ENCODE measurements at regions not wholly inside any gene's neighbourhood (a gene's known extent, or its start where the extent isn't known, plus 50 kb on each side); places are given as distances from the start of the nearest gene placed in this dataset.

DNA sequence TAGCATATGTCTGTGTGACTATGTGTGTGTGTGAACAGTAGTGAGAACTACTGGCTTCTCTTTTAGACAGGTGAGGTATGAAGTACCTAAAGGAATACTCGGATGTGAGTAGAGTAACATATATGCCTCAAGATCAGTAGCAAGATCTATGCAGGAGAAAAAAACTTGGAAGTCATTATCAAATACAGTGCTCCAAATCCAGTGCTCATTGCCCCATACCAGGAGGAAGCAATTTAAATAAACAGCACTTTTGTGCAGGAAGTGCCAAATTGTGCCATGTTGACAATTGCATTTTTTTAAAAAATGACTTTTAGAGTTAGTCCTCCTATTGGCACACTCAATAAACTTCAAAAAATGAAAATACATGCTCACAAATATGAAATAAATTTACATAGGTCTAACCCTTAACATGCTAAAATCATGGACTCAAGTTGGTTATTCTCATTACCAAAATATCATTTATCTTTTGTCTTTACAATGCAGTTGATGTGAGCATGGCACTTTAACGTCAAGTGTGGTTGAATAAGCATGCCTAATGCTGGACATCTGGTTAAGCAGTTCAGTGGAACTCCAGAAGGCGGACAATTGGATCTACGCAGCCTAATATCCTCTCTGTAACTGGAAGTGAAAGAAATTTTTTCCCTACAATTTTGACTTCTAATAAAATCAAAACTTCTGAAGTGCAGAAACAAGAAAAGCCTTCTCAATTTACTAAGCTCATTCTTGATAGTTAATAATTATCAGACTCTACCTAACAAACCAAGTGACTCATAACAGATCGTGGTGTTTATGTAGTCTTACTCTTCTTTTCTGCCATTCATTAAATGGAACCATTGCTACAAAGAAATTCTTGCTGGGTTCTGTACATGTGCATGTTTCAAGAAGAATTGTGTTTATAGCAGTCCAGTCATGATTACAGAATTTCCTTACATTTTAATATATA is 195.2 kb downstream of the MDFIC start:
- no peak for DNase-seq

DNA sequence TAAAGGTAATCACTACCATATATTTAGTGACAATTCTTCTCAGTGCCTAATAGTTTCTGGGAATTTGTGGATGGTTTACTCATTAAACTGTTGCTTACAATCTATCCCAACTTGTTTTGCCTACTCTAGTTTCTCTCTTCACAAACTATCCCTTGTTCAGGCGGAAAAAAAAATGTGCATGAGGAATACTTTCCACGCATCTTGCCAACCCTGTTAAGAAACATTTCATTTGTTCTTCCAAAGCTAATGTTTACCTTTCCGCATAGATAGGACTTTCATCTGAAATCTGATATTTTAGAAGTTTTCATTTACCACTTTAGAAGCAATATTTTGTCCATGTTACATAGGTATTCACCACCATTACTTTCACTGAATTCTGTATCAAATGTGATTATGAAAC is 191.9 kb downstream of the MDFIC start:
- no peak for DNase-seq

DNA sequence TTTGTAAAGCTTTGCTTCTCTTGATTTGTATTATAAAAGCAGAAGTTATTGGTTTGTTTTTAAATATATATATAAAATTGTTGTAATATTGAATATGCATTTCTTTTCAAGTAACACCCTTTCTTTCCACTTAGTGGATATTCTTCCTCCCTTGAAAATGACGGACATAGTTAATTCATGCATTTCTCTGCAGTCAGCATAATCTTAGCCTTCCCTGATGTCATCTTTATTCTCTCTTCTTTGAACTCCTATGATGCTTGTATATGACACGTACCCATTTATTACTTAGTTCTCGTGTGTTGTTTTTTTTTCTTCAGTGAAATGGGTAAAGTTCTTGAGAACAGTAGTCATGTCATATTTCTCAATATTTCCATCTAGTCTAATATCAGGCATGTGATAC is 191.2 kb downstream of the MDFIC start:
- DNase-seq = no peak

DNA sequence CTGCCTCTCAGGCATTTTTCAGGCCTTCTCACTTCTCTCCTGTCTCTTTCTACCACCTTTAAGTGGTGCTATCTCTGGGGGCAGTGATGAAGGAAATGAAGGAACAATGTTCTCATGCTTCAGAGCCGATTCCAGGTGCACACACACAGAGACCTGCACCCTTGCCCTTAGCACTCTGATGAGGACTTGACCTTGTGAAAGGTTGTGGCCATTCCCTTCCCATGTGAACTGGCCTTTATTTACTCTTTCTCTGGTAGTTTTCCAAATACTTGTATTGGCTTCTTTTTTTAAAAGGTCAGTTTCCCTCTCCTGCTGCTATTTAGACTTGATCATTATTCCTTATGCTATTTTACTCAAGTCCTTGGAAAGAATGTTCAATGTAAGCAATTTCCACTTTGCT is 188.6 kb downstream of the MDFIC start:
- DNase-seq = no peak

DNA sequence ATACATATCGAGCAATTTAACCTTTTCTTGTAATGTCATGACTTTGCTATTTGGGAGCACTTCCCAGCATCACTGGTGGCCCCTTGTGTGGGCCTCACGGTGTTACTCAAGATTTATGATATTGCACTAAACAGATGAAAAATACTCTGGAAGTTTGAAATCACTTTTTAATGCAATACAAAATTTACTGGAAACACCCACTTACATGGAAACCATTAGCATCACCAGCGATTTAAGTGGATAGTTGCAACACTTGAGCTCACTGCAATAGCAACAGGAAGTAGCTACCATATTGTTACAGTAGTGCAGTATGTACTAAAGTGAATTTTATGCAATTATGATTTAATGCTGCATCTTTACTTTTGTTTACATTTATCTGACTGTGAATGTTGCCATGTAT is 184.4 kb downstream of the MDFIC start:
- DNase-seq = no peak

DNA sequence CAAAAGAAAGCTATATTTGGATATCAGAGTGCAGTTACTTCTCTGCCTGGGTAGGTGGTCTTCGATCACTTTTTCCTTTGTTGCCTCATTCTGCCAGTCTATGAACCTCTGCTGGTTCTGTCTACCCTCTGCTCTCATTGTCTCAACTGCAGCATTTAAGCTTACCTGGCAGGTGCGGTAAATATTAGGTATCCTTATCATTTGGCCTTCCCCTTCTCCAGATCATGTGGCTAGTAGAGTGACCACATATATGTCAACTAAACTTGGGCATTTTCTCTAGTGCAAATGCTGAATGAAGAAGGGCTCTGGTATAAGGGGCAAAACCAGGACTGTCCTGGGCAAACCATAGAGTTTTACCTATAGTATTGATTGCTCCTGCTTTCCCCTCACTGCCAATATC is 180.8 kb downstream of the MDFIC start:
- DNase-seq = no peak

DNA sequence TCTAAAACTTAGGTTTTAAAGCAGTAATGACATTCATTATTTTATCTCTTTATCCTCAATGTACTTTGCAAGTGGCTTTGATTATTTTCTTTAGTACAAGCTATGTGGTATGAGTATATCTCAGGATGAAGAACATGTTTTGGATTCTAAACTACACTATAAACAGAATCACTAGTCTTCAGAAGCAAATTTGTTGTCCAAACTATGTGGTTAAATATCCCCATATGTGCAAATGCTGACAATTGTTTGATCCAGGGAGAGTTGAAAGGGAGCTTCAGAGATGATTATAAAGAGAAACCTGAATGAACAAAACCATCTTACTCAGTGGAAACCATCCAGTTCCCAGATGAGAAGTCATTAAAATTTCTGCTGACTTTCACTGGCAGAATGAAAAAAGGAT is 179.3 kb downstream of the MDFIC start:
- DNase-seq = no peak

DNA sequence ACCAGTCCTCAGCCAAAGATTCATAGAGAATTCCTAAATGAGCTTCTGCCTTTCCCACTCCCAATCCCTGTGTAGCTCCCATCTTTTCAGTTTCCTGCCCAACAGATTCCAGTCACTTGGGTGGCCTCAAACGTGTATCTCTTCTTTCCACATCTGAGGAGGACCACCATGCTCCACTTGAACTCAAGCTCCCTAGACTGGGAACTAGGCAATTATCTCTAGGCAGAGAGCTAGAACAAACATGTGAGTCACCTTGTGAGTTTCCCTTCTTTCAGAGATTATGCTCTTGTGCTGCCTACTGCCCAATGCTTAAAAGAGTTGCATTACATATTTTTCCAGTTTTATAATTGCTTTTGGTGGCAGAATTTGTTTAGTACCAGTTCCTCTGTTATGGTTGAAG is 178.0 kb downstream of the MDFIC start:
- no peak for DNase-seq

DNA sequence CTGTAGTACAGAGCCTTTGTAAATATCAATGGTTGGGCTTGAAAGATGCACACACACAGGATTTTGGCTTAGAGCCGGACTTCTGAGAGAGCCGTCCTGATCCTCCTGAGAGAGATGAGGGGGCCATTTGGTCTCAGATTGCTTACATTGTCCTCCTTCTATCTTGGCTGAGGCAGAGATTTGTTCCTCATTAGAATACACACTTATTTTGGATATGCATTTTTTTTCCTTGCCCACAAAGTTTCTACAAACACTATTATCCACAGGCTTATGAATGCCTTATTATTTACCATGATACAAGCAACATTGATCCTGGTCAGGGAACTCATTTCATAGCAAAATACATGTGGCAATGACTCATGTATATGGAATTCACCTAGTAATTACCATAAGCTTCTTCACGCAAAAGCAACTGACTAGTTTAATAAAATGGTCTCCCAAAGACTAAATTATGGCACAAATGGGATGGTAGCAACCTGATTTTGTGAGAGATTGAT is 175.3 kb downstream of the MDFIC start:
- no peak for DNase-seq

DNA sequence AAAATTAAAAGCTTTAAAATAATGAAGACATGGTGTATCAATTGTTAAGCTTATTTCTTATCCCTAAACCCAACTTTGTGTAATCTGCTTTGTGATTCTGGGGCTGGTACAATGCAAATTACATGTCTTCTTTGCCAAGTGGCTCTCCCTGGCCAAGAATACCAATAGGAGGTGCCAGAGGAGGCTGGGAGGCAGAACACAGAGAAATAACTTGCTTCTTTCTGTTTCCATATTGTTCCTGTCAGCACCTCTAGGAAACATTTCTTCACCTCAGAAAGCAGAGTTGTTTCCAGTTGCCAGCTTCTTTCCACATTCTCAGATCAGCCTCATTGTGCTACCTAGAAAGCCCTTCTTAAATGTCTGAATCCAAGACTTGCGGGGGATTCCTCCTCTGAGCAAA is 174.4 kb downstream of the MDFIC start:
- no peak for DNase-seq

DNA sequence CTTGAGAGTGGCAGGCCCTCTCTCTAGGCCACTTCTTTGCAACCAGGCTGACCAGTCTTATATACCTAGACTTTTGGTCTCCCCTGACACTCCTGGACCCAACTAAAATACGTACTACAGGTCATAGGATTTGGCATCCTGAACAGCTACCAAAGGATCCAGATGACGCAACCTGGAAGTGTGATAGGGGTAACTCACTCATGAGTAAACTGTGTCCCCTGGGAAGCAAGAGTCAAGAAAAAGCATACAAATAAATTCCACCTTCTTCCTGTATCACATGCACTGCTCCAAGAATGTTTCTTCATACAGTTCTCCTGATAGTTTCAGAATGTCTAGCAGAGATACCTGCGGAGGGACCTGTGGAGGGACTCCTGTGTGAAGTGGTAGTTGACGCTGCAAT is 172.3 kb downstream of the MDFIC start:
- DNase-seq = no peak

DNA sequence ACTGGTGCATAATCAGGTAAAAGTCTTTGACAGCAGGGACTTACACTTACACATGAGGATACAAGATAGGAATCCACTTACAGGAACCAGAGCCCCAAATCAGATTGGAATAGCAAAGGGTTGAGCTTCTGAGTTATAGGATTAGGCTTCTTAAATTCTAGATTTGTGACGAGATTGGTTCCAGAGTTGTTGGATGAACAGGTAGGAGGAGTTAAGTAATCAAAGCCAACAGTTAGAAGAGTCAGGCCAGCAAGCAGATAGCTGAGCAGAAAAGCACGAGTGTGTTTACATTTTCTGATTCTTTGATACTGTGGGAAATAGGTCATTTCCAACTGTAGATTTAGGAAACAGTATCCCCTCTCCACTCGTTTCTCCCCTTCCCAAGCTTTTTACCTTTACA is 167.0 kb downstream of the MDFIC start:
- DNase-seq = no peak

DNA sequence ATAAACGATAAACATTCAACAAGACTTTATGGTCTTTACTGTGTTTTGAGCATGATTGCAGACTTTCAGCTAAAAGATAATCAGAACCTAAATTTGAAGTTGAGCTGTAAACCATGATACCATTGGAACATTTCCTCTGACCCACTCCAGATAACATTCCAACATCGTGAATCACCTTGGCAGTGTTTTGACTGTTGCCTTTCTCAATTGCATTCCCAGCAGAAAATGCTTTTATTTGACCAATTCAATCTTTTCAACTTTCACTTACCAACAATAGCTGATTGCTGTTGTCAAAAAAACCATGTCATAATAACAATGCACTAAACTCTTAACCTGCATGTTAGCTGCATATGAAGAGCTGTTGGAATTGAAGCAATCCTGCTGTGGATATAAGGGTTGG is 165.5 kb downstream of the MDFIC start:
- DNase-seq = no peak

DNA sequence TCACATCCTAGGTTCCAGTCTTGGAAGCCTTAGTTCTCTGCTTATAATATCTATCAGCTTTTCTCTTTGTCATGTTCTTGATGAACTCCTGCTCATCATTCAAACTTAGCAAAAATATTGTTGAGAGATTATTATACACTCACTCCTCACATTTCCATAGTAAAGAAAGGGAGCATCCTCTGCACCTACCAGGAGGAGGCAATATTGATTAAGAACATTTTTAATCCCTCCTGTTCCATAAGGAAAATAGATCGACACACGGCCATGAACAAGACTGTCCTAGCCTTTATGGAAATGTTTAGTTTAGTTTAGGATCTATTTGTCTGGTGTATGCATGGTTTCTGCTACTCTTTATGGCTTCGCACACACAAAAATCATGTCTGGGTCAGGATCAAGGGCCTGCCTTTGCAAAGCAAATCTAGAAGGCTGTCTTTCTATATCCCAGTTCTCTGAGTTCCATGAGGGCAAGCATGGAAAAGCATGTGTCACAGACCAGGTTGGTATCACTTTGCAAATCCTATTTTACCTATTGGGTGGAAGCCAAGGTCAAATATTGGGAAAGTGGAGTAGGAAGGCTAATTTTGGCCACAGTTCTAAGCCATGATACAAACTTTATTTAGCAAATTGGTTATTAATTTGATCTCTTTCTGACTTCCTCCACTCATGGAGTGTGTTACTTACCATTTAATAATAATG is 164.4 kb downstream of the MDFIC start:
- DNase-seq = no peak

DNA sequence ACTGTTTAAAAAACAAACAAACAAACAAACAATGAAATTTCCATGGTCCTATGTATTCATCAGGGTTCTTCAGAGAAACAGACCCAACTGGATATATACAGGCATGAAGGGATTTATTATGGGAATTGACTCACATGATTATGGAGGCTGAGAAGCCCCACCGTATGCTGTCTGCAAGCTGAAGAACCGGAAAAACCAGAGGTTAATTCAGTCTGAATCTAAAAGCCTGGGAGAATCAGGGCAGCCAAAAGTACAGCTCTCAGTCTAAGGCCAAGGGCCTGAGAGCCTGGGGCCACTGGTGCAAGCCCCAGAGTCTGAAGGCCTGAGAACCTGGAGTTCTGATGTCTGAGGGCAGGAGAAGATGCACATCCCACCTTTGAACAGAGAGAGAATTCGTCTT is 163.5 kb downstream of the MDFIC start:
- no peak for DNase-seq

DNA sequence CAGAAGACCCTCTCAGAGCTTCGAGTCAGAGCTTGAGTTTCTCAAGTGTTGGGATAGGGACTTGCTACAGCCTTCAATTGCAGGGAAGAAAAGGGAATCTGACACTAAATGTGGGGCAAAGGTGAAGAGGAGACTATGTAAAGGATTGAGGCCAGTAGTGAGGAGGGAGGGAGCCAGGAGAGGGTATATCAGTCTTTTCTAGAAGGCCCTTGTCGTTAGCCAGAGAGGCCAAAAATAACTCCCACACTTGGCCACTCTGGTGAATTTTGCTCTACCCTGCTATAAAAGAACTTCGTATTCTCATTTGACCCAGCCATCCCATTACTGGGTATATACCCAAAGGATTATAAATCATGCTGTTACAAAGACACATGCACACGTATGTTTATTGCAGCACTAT is 162.0 kb downstream of the MDFIC start:
- no peak for DNase-seq

DNA sequence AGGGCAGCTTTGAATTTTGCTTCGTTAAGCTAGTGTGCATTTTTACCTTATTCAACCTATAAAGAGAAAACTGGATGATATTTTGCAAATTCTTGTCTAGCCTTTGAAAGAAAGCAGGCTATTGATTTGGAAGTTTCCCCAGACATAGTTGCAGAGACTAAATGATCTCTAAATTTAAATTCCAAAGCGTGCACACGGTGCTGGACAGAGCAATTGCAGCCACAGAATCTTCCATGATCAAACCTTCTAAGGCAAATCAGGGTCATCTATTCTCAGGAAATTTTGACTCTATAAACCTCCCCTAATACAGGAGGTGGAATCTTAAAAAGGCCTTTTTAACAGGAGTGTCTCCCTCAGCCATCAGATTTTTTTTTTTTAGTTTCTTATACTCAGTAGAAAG is 159.9 kb downstream of the MDFIC start:
- no peak for DNase-seq

DNA sequence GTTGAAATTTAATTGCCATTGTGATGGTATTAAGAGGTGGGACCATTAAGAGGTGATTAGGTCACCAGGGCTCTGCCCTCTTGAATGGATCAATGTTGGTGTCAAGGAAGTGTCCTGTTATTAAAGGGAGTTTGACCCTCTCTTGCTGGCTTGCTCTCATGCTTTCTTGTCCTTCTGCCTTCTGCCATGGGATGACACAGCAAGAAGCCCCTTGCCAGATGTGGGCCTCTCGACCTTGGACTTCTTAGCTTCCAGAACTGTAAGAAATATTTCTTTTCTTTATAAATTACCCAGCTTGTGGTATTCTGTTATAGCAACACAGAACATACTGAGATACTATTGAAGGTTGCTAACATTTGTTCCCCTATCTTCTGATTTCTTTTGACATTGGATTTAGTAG is 157.0 kb downstream of the MDFIC start:
- DNase-seq = no peak

DNA sequence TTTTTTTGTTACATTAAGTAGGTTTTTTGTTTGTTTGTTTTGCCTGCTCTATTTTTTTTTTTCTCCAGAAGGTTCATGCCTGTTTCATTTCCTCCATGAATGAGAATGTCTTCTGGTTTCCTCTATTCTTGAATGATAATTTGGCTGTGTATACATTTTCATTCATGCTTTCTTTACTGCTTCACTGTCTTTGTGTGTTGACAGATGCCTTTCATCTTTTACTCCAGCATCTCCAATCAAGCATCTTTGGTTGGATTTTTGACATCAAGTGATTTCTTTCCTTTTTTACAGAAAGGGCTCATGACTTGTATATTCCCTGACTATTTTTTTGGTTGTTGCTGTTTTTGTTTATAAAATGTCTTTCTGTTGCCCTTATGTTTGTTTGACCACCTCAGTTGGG is 156.5 kb downstream of the MDFIC start:
- DNase-seq = no peak

DNA sequence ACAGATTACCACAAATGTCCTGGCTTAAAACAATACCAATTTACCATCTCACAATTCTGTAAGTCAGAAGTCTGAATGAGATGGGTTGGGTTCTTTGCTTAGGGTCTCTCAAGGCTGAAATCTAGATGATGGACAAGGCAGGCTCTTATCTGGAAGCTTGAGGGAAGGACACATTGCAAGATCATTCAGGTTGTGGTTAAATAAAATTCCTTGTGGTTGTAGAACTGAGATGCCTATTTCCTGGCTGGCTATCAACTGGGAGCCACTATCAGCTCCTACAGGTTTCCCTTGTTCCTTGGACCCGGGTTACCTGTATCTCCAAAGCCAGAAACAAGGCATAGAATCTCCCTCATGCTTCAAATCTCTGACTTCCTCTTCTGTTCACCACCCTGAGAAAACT is 148.4 kb downstream of the MDFIC start:
- DNase-seq = no peak

Data from NCI-H1930 (cell line).